HepG2 (cell line): ENCODE measurements at regions not wholly inside any gene's neighbourhood (a gene's known extent, or its start where the extent isn't known, plus 50 kb on each side); places are given as distances from the start of the nearest gene placed in this dataset.
A peak's percentile ranks its signal among the peaks of the same experiment; 100 is the strongest.

Experiments used
- ATAC-seq: fragments of 200-7000 bp; cut with Tn5 transposase; 3 replicates; pipeline ENCODE4 v1.9.1; 2020; ENCODE audit warnings: mild to moderate bottlenecking, moderate library complexity
- BruUV-seq: library from RNA; stranded (reverse); fragments of 400-500 nt; replicated peaks from 2 replicates; lab custom pipeline; 2021; lab: Mats Ljungman, UMichigan
- CTCF ChIA-PET: fragments of 300-600 bp; formaldehyde crosslinking; extraction: SDS; loops from one replicate; lab custom pipeline; 2021; ENCODE audit warnings: low total read pairs, inconsistent platforms, low intra/inter-chr PET ratio; lab: Yijun Ruan, JAX
- POLR2A ChIA-PET: fragments of 350-600 bp; sonication (Branson Sonifier 250); formaldehyde crosslinking; loops from one replicate; lab custom pipeline; 2020; ENCODE audit warnings: antibody characterized with exemption, inconsistent platforms; lab: Yijun Ruan, JAX
- DNase-seq: peaks from one replicate; pipeline ENCODE4 v3.0.0-alpha.2; 2015; ENCODE audit warnings: low spot score
- FAIRE-seq: peaks from 3 replicates; lab custom pipeline; 2011; peaks lifted over from hg19 to GRCh38; lab: Jason Lieb, UNC
- H2AFZ ChIP-seq: one replicate; pipeline ENCODE4 v1.6.1; 2011; ENCODE audit warnings: low read length, inconsistent platforms
- H3K27ac ChIP-seq: fragments of 300-600 bp; 3 replicates; pipeline ENCODE4 v1.8.0; 2011; ENCODE audit warnings: mixed run types, mild to moderate bottlenecking, mixed read lengths, low read length, inconsistent platforms; ENCODE audit not compliant: insufficient read depth; ENCODE audit errors: extremely low read length
- H3K27me3 ChIP-seq, 2 experiments: fragments of 200-600 bp in 1 of 2; 2 replicates in 1 of 2; 3 replicates in 1 of 2; pipeline versions ENCODE4 v1.6.0 to v1.8.0; 2011; ENCODE audit warnings: low read length in 2 of 2, mild to moderate bottlenecking in 2 of 2, moderate library complexity in 2 of 2, inconsistent platforms in 1 of 2; ENCODE audit not compliant: insufficient read depth in 2 of 2, control insufficient read depth in 1 of 2
- H3K36me3 ChIP-seq, 2 experiments: fragments of 200-600 bp in 1 of 2; replicated peaks in 1 of 2; 2 replicates in 1 of 2; 3 replicates in 1 of 2; pipeline versions ENCODE4 v1.5.1 to v1.8.0; 2011; ENCODE audit warnings: low read length in 2 of 2, inconsistent platforms in 1 of 2; ENCODE audit not compliant: insufficient read depth in 2 of 2, control insufficient read depth in 1 of 2
- H3K4me1 ChIP-seq: 2 replicates; pipeline ENCODE4 v1.5.1; 2012; ENCODE audit warnings: low read length, inconsistent platforms; ENCODE audit not compliant: insufficient read depth
- H3K4me2 ChIP-seq: 2 replicates; pipeline ENCODE4 v1.6.0; 2011; ENCODE audit warnings: low read depth, low read length, inconsistent platforms
- H3K4me3 ChIP-seq, 3 experiments: fragments of 200-600 bp in 1 of 3; sonication (generic), shearing (Covaris generic) in 1 of 3; replicated peaks in 1 of 3; 2 replicates each; pipeline ENCODE4 v1.5.1; 2011 to 2016; ENCODE audit warnings: low read length in 3 of 3, inconsistent platforms in 2 of 3, low read depth in 2 of 3, mild to moderate bottlenecking in 2 of 3, control low read depth in 1 of 3, mixed read lengths in 1 of 3; ENCODE audit not compliant: insufficient read depth in 1 of 3
- H3K79me2 ChIP-seq: one replicate; pipeline ENCODE4 v1.6.1; 2011; ENCODE audit warnings: low read length, inconsistent platforms; ENCODE audit not compliant: insufficient read depth
- H3K9ac ChIP-seq: 2 replicates; pipeline ENCODE4 v1.6.0; 2011; ENCODE audit warnings: mild to moderate bottlenecking, low read depth, low read length, inconsistent platforms; ENCODE audit not compliant: insufficient read depth
- H3K9me3 ChIP-seq: 2 replicates; pipeline ENCODE4 v1.5.1; 2012; ENCODE audit warnings: mild to moderate bottlenecking, low read length
- H4K20me1 ChIP-seq: 2 replicates; pipeline ENCODE4 v1.6.0; 2011; ENCODE audit warnings: inconsistent platforms, mild to moderate bottlenecking, low read length, moderate library complexity; ENCODE audit not compliant: insufficient read depth
- ARNTL ChIP-seq: sonication (generic); formaldehyde crosslinking; IDR thresholded peaks from 2 replicates; pipeline ENCODE4 v1.4.0; 2020; ENCODE audit warnings: mild to moderate bottlenecking, missing genetic modification reagents
- BRCA1 ChIP-seq: sonication (generic); formaldehyde crosslinking; IDR thresholded peaks from 2 replicates; pipeline ENCODE4 v1.4.0; 2020; ENCODE audit warnings: missing genetic modification reagents
- CCAR2 ChIP-seq: fragments of 200-400 bp; formaldehyde crosslinking; optimal IDR thresholded peaks from 2 replicates; pipeline ENCODE3; 2018; ENCODE audit warnings: low read depth, mild to moderate bottlenecking, low read length, moderate library complexity
- CREM ChIP-seq, 2 experiments: sonication (generic) in 1 of 2; formaldehyde crosslinking in 1 of 2; IDR thresholded peaks; 2 replicates each; pipeline versions ENCODE4 v1.4.0 to v1.6.1; 2016 to 2020; ENCODE audit warnings: antibody characterized with exemption in 1 of 2, mild to moderate bottlenecking in 1 of 2, missing genetic modification reagents in 1 of 2
- DNMT3B ChIP-seq: conservative IDR thresholded peaks from 2 replicates; pipeline ENCODE4 v1.6.1; 2016; ENCODE audit warnings: missing biosample characterization, control low read depth
- ETS1 ChIP-seq: sonication (generic); formaldehyde crosslinking; IDR thresholded peaks from 2 replicates; pipeline ENCODE4 v1.4.0; 2020; ENCODE audit warnings: missing genetic modification reagents
- FOXO1 ChIP-seq: sonication (generic); formaldehyde crosslinking; IDR thresholded peaks from 2 replicates; pipeline ENCODE4 v1.4.0; 2020; ENCODE audit warnings: missing genetic modification reagents
- HOXA3 ChIP-seq: sonication (generic); formaldehyde crosslinking; IDR thresholded peaks from 2 replicates; pipeline ENCODE4 v1.5.0; 2020; ENCODE audit warnings: missing genetic modification reagents
- KDM1A ChIP-seq: IDR thresholded peaks from 2 replicates; pipeline ENCODE4 v1.6.1; 2016; ENCODE audit warnings: missing compliant biosample characterization
- MAFF ChIP-seq: IDR thresholded peaks from 2 replicates; pipeline ENCODE4 v1.6.1; 2011; ENCODE audit warnings: low read depth, low read length, improper control_type of control experiment
- MTA3 ChIP-seq: sonication (generic); formaldehyde crosslinking; IDR thresholded peaks from 2 replicates; pipeline ENCODE4 v1.4.0; 2020; ENCODE audit warnings: missing genetic modification reagents
- MXI1 ChIP-seq: IDR thresholded peaks from 3 replicates; pipeline ENCODE4 v1.6.1; 2012; ENCODE audit warnings: low read depth, low read length, inconsistent platforms, borderline replicate concordance
- SIX1 ChIP-seq: sonication (generic); formaldehyde crosslinking; IDR thresholded peaks from 2 replicates; pipeline ENCODE4 v1.4.0; 2020; ENCODE audit warnings: missing genetic modification reagents, borderline replicate concordance
- SMYD3 ChIP-seq: sonication (generic); formaldehyde crosslinking; IDR thresholded peaks from 2 replicates; pipeline ENCODE4 v1.8.1; 2023; ENCODE audit warnings: mild to moderate bottlenecking, missing genetic modification reagents
- ZBTB49 ChIP-seq: sonication (generic); formaldehyde crosslinking; IDR thresholded peaks from 2 replicates; pipeline ENCODE4 v1.4.0; 2020; ENCODE audit warnings: missing genetic modification reagents, borderline replicate concordance
- ZNF256 ChIP-seq: sonication (generic); formaldehyde crosslinking; conservative IDR thresholded peaks from 2 replicates; pipeline ENCODE4 v1.4.0; 2020; ENCODE audit warnings: missing genetic modification reagents
- ZNF619 ChIP-seq: sonication (generic); formaldehyde crosslinking; IDR thresholded peaks from 2 replicates; pipeline ENCODE4 v1.4.0; 2020; ENCODE audit warnings: mild to moderate bottlenecking, missing genetic modification reagents
- WGBS: methylation state at CpG from one replicate; pipeline ENCODE4 v1.1.6; 2017; ENCODE audit warnings: low lambda C conversion rate; 5-methylcytosine and 5-hydroxymethylcytosine counted together
- in situ Hi-C: cut with HindIII; loops from 2 replicates; pipeline ENCODE4 v1.10.0; 2017; ENCODE audit warnings: low pct_unique_long_range_greater_than_20kb; ENCODE audit not compliant: extremely low pct_ligation_motif_present
- intact Hi-C: fragments of 100-400 bp; cut with micrococcal nuclease; formaldehyde crosslinking; loops from one replicate; pipeline ENCODE4 v1.10.0; 2022; ENCODE audit not compliant: unreplicated experiment
- TF ChIP-seq, protein P1 (sequence below): sonication (generic); formaldehyde crosslinking; IDR thresholded peaks from 2 replicates; pipeline ENCODE4 v1.5.0; 2020; ENCODE audit warnings: missing genetic modification reagents

DNA sequence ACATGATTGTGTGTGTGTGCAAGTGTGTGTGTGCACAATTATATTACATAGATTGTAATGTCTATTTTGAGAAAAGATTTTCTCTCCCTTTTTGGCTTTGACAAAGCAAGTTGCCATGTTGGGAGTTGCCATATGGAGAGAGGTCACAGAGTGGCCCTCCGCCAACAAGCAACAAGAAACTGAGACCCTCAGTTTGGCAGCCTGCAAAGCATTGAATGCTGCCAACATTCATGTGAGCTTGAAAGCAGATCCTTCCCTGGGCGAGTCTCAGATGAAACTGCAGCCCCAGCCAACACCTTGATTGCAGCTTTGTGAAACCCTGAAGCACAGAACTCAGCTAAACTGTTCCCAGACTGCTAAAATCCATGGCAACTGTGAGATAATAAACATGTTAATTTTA is 498.0 kb downstream of the NR2F1-AS1 start:
- CTCF ChIA-PET, result no interaction called here
- no peak overlapping the region for H2AFZ ChIP-seq
- TF ChIP-seq ZNF256 (CRISPR knock-in tag) (no peak), MTA3 (CRISPR knock-in tag) (no peak), CCAR2 (no peak), HOXA3 (CRISPR knock-in tag) (no peak), KDM1A (CRISPR knock-in tag) (no peak), DNMT3B (CRISPR knock-in tag) (no peak), SMYD3 (no peak), MXI1 (no peak), MAFF (no peak), BRCA1 (CRISPR knock-in tag) (no peak), ZNF619 (CRISPR knock-in tag) (no peak)
- TF ChIP-seq, all 625 proteins: peak for 0
- Histone ChIP-seq H3K4me1 (peaks cover 24% of the 10 kb centered on the region), H3K27me3 (no peaks in the 10 kb centered on the region), H3K4me3 (no peak overlapping the region), H3K36me3 (no peaks in the 10 kb centered on the region), H3K27ac (no peak overlapping the region), H3K9me3 (no peaks in the 10 kb centered on the region), H3K79me2 (no peaks in the 10 kb centered on the region), H3K9ac (no peak overlapping the region), H3K4me2 (no peak overlapping the region), H4K20me1 (no peaks in the 10 kb centered on the region)
- intact Hi-C loops, result no loop called here
- POLR2A ChIA-PET, result no interaction called here
- no peak for FAIRE-seq
- no TSS peak for BruUV-seq
- 94% methylated on average over 2 of the region's 2 CpGs for WGBS
- in situ Hi-C loops, result no loop called here
- no peak for DNase-seq
- no peak for ATAC-seq

DNA sequence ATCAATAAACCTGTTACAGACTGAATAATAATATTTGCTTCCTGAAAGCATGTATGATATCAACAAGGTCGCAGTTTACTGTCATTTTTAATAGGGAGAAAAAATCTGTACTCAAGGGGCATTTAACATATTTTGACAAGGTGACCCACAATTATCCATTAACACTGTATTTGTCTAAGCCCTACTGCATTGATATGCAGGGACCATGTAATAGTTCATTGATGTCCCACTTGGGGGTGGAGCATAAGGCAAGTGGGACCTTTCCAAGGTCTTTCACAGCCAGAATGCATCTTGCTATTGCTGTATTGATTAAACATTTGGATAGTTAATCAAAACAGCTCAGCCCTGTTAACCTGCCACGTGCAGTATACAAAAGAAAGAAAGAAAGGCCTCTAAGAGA is 502.0 kb downstream of the NR2F1-AS1 start:
- in situ Hi-C loops (no loop called here), intact Hi-C loops (loop anchor here (1.0 to 10.0 kb wide), 3 partner anchors 168 to 826 kb away; no protein-coding TSS in a partner anchor)
- ChIA-PET POLR2A (no interaction called here), CTCF (no interaction called here)
- H3K9ac ChIP-seq, result peak overlapping the region; percentile 34; the same call in 1 of the 2 replicates
- peak; percentile 64 for DNase-seq
- no peaks in the 10 kb centered on the region for H3K27me3 ChIP-seq
- FAIRE-seq, result no peak
- H3K4me1 ChIP-seq, result peaks cover 37% of the 10 kb centered on the region
- H3K27ac ChIP-seq, result peak overlapping the region; percentile 76
- no peaks in the 10 kb centered on the region for H3K36me3 ChIP-seq
- H2AFZ ChIP-seq, result no peak overlapping the region
- no peaks in the 10 kb centered on the region for H4K20me1 ChIP-seq
- no peaks in the 10 kb centered on the region for H3K9me3 ChIP-seq
- BruUV-seq, result no TSS peak
- peak overlapping the region in 2 of 3 experiments; percentile 13; a peak in 1 of 6 replicates for H3K4me3 ChIP-seq
- ATAC-seq, result peak; percentile 81
- no peaks in the 10 kb centered on the region for H3K79me2 ChIP-seq
- 4% methylated on average over 2 of the region's 2 CpGs for WGBS
- H3K4me2 ChIP-seq, result peak overlapping the region; percentile 68
- TF ChIP-seq, protein P1, sequence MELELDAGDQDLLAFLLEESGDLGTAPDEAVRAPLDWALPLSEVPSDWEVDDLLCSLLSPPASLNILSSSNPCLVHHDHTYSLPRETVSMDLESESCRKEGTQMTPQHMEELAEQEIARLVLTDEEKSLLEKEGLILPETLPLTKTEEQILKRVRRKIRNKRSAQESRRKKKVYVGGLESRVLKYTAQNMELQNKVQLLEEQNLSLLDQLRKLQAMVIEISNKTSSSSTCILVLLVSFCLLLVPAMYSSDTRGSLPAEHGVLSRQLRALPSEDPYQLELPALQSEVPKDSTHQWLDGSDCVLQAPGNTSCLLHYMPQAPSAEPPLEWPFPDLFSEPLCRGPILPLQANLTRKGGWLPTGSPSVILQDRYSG, result no peak
- TF ChIP-seq ZBTB49 (CRISPR knock-in tag) (no peak), SIX1 (no peak), ETS1 (CRISPR knock-in tag) (no peak), FOXO1 (CRISPR knock-in tag) (no peak), ARNTL (CRISPR knock-in tag) (0 out of 2 replicates have a peak, but pooled peaks have one; percentile 7), CREM (IDR thresholded peaks at IDR 0.05) (no peak), CREM (CRISPR knock-in tag; IDR thresholded peaks at IDR 0.05) (no peak)
